ENCODE measurements at regions not wholly inside any gene's neighbourhood (a gene's known extent, or its start where the extent isn't known, plus 50 kb on each side); places are given as distances from the start of the nearest gene placed in this dataset.
"Not testable (repeated sequence)": the region's sequence is repeated elsewhere in the genome, so short reads cannot be mapped to it uniquely, and the experiment has no call there.

GRCh38 chr5:154702477-154702876 lies 52.7 kb upstream of the LARP1 start:
- H3K4me1 ChIP-seq (ENCODE audit: insufficient read depth, low read length): peaks cover 17% of the 10 kb centered on the region
- no peaks in the 10 kb centered on the region for H3K36me3 ChIP-seq (ENCODE audit: insufficient read depth, low read length)
- H3K9me3 ChIP-seq (ENCODE audit: control insufficient read depth, insufficient read depth, low read length): no peaks in the 10 kb centered on the region
- no peak overlapping the region for H3K9ac ChIP-seq (ENCODE audit: low read depth, low read length)

GRCh38 chr5:154701725-154702124 lies 53.5 kb upstream of the LARP1 start:
- not testable (repeated sequence) for H3K9me3 ChIP-seq (ENCODE audit: control insufficient read depth, insufficient read depth, low read length); H3K36me3 ChIP-seq (ENCODE audit: insufficient read depth, low read length); H3K9ac ChIP-seq (ENCODE audit: low read depth, low read length)
- peaks cover 23% of the 10 kb centered on the region for H3K4me1 ChIP-seq (ENCODE audit: insufficient read depth, low read length)

- Histone ChIP-seq H3K4me1 (ENCODE audit: insufficient read depth, low read length) (peaks cover 28% of the 10 kb centered on the region), H3K9me3 (ENCODE audit: control insufficient read depth, insufficient read depth, low read length) (no peaks in the 10 kb centered on the region), H3K9ac (ENCODE audit: low read depth, low read length) (no peak overlapping the region), H3K36me3 (ENCODE audit: insufficient read depth, low read length) (no peaks in the 10 kb centered on the region)
These were observed 54.0 kb upstream of the LARP1 start for GRCh38 chr5:154701181-154701580.

DNA sequence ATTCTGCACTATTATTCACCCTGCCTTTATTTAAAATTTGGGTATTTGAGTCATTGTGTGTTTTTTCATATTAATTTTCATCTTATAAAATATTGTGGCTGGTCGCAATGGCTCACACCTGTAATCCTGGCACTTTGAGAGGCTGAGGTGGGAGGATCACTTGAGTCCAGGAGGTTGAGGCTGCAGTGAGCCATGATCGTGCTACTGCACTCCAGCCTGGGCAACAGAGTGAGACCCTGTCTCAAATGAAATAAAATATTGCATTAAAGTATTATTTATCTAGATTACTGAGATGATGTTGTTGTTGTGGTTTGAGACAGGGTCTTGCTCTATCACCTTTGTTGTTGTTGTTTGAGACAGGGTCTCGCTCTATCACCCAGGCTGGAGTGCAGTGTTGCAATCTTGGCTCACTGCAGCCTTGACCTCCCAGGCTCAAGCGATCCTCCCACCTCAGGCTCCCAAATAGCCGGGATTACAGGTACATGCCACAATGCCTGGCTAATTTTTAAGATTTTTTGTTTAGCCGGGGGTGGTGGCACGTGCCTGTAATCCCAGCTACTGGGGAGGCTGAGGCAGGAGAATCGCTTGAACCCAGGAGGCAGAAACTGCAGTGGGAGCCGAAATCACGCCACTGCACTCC lies 54.8 kb upstream of the LARP1 start:
- not testable (repeated sequence) for H3K9me3 ChIP-seq (ENCODE audit: control insufficient read depth, insufficient read depth, low read length); H3K9ac ChIP-seq (ENCODE audit: low read depth, low read length); H3K36me3 ChIP-seq (ENCODE audit: insufficient read depth, low read length)
- H3K4me1 ChIP-seq (ENCODE audit: insufficient read depth, low read length): peaks cover 32% of the 10 kb centered on the region

- Histone ChIP-seq H3K9me3 (ENCODE audit: control insufficient read depth, insufficient read depth, low read length) (no peaks in the 10 kb centered on the region; the same call in 1 of the 2 replicates), H3K9ac (ENCODE audit: low read depth, low read length) (no peak overlapping the region)
These were observed 56.4 kb upstream of the LARP1 start for GRCh38 chr5:154698763-154699162.

DNA sequence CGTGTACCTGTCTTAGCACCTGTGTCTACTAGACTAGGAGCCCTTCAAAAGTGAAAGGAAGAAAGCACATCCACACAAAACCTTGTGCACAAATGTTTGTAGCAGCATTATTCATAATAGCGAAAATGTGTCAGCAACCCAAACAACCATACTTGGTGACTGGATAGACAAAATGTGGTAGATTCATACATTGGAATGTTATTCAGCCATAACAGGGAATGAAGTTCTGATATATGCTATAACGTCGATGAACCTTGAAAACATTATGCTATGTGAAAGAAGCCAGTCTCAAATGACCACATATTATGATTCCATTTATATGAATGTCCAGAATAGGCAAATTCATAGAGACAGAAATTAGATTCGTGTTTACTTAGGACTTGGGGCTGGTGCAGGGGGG lies 57.8 kb upstream of the LARP1 start:
- no peak overlapping the region for H3K9ac ChIP-seq (ENCODE audit: low read depth, low read length)
- no peaks in the 10 kb centered on the region for H3K36me3 ChIP-seq (ENCODE audit: insufficient read depth, low read length)
- H3K9me3 ChIP-seq (ENCODE audit: control insufficient read depth, insufficient read depth, low read length): no peaks in the 10 kb centered on the region; the same call in 1 of the 2 replicates
- peaks cover 40% of the 10 kb centered on the region for H3K4me1 ChIP-seq (ENCODE audit: insufficient read depth, low read length)

More at GRCh38 chr5:154698763-154699162, 56.4 kb upstream of the LARP1 start:
- H3K36me3 ChIP-seq (ENCODE audit: insufficient read depth, low read length): no peaks in the 10 kb centered on the region
- H3K4me1 ChIP-seq (ENCODE audit: insufficient read depth, low read length): peaks cover 32% of the 10 kb centered on the region

DNA sequence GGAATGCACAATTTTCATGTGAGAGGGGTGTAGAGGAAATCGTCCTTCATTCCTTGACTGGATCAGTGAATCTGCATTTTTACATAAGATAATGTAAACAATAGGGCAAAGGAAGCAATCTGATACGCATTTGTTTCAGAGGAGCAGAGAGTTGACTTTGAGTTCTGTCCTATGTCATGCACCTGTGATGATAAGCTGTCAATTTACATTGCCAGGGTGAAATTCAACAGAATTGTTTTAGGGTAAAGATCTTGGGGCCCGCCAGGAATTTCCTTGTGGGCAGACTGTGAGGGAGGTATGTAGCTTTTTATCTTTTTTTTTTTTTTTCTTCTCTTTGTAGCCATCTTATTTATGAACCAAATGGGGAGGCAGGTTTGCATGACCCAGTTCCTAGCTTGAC lies 58.3 kb upstream of the LARP1 start:
- Histone ChIP-seq H3K4me1 (ENCODE audit: insufficient read depth, low read length) (peaks cover 40% of the 10 kb centered on the region), H3K9ac (ENCODE audit: low read depth, low read length) (no peak overlapping the region), H3K9me3 (ENCODE audit: control insufficient read depth, insufficient read depth, low read length) (no peaks in the 10 kb centered on the region; the same call in 1 of the 2 replicates), H3K36me3 (ENCODE audit: insufficient read depth, low read length) (no peaks in the 10 kb centered on the region)

DNA sequence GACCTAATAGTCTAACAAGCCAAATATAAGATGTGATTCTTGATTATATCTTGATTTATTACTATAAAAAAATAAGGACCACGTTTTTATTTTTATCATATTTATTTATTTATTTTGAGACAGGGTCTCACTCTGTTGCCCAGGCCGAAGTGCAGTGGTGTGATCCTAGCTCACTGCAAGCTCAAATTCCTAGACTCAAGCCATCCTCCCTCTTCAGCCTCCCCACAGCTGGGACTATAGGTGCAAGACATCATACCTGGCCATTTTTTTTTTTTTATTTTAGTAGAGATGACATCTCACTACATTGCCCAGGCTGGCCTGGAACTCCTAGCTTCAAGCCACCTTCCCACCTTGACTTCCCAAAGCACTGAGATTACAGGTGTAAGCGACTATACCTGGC lies 61.0 kb upstream of the LARP1 start:
- no peaks in the 10 kb centered on the region; the same call in 1 of the 2 replicates for H3K9me3 ChIP-seq (ENCODE audit: control insufficient read depth, insufficient read depth, low read length)
- peaks cover 32% of the 10 kb centered on the region for H3K4me1 ChIP-seq (ENCODE audit: insufficient read depth, low read length)
- H3K9ac ChIP-seq (ENCODE audit: low read depth, low read length): no peak overlapping the region
- H3K36me3 ChIP-seq (ENCODE audit: insufficient read depth, low read length): no peaks in the 10 kb centered on the region

- Histone ChIP-seq H3K4me1 (ENCODE audit: insufficient read depth, low read length) (peaks cover 10% of the 10 kb centered on the region), H3K36me3 (ENCODE audit: insufficient read depth, low read length) (no peaks in the 10 kb centered on the region)
These were observed 64.7 kb upstream of the LARP1 start for GRCh38 chr5:154690488-154690887.

GRCh38 chr5:154686490-154686889 lies 68.7 kb upstream of the LARP1 start:
- Histone ChIP-seq H3K4me1 (ENCODE audit: insufficient read depth, low read length) (no peaks in the 10 kb centered on the region; the same call in 1 of the 2 replicates), H3K36me3 (ENCODE audit: insufficient read depth, low read length) (no peaks in the 10 kb centered on the region), H3K9me3 (ENCODE audit: control insufficient read depth, insufficient read depth, low read length) (peaks cover 12% of the 10 kb centered on the region), H3K9ac (ENCODE audit: low read depth, low read length) (no peak overlapping the region)

More at GRCh38 chr5:154690488-154690887, 64.7 kb upstream of the LARP1 start:
- no peak overlapping the region; the same call in 1 of the 2 replicates for H3K9ac ChIP-seq (ENCODE audit: low read depth, low read length)
- H3K9me3 ChIP-seq (ENCODE audit: control insufficient read depth, insufficient read depth, low read length): peaks cover 12% of the 10 kb centered on the region

DNA sequence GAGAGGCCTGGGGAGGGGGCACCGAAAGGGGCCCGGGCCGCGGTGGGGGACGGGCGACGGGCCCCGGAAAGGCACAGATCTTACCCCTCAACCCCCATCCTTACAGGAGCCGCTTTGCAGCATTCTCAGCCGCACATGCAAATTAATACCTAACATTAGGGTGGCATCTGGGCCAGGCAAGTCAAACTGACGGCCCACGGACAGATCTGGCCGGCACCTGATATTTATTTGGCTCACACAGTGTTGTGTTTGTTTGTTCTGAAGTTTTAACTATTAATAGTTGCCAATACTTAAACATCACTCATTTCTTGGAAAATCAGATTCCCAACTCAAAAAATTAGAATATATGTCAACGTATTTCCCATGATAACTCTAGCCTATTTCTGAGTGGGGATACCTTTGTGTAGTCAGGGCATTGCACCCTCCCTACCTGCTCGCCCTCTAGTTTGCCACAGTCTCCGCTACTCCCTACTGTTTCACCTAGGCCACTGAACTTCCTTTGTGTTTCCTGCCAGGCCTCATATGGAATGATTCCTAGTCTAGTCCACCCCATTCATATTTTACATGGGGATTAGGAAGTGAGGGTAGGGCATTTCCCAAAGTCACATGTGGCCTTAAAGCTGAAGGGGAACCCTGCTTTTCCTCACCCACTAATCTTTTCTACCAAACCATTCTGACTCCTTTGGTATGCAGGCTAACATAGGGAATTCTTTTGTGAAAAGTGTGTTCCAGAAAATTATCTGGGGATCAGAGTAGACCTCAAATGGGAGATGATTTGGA lies 71.9 kb upstream of the LARP1 start:
- no peaks in the 10 kb centered on the region for H3K36me3 ChIP-seq (ENCODE audit: insufficient read depth, low read length)
- H3K9me3 ChIP-seq (ENCODE audit: control insufficient read depth, insufficient read depth, low read length): peaks cover 12% of the 10 kb centered on the region
- H3K4me1 ChIP-seq (ENCODE audit: insufficient read depth, low read length): no peaks in the 10 kb centered on the region; the same call in 1 of the 2 replicates
- peak overlapping the region; percentile 68 for H3K9ac ChIP-seq (ENCODE audit: low read depth, low read length)

DNA sequence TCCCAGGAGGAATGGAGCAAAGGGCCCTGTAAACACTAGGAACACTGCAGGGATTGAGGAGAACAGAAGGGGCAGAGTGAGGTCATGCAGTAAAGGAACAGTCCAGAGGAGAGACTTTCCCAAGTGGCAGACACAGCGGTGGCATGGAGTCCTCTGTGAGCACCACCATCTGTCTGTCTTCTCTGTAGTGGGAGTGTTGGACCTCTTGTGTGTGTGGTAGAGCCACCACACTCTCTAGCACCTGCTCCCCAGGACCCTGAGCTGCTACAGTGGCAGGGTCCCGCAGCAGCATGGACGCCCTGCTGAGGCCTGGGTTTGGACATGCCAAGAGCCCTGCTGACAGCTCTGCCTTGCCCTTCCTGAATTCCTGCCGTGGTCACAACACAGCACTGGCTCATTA lies 75.7 kb upstream of the LARP1 start:
- Histone ChIP-seq H3K9ac (ENCODE audit: low read depth, low read length) (no peak overlapping the region), H3K36me3 (ENCODE audit: insufficient read depth, low read length) (no peaks in the 10 kb centered on the region), H3K4me1 (ENCODE audit: insufficient read depth, low read length) (peaks cover 3% of the 10 kb centered on the region; the same call in 1 of the 2 replicates), H3K9me3 (ENCODE audit: control insufficient read depth, insufficient read depth, low read length) (no peaks in the 10 kb centered on the region; the same call in 1 of the 2 replicates)

- Histone ChIP-seq H3K9ac (ENCODE audit: low read depth, low read length) (no peak overlapping the region), H3K36me3 (ENCODE audit: insufficient read depth, low read length) (no peaks in the 10 kb centered on the region)
These were observed 77.3 kb upstream of the LARP1 start for GRCh38 chr5:154677921-154678320.

DNA sequence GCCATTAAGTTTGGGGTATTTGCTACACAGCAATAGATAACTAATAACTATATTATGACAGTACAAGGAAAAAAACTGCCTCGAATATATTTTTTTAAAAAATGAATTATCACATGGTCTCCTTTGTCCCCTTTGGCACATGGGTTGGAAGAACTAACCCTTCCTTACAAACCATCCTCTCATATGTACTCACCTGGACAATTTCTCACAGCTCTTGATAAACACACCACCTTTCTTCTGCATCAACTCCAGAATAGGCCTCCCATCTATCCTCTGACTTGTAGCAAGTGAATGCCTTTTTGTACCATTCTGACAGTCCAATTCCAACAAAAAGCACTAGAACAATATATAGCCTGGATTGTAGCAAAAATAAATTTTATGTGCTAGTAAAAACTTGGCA lies 78.7 kb upstream of the LARP1 start:
- H3K9me3 ChIP-seq (ENCODE audit: control insufficient read depth, insufficient read depth, low read length): peaks cover 9% of the 10 kb centered on the region; the same call in 1 of the 2 replicates
- no peak overlapping the region for H3K9ac ChIP-seq (ENCODE audit: low read depth, low read length)
- no peaks in the 10 kb centered on the region for H3K36me3 ChIP-seq (ENCODE audit: insufficient read depth, low read length)
- 0 out of 2 replicates have a peak, but pooled peaks cover 3% of the 10 kb centered on the region for H3K4me1 ChIP-seq (ENCODE audit: insufficient read depth, low read length)

More at GRCh38 chr5:154677921-154678320, 77.3 kb upstream of the LARP1 start:
- Histone ChIP-seq H3K9me3 (ENCODE audit: control insufficient read depth, insufficient read depth, low read length) (peaks cover 9% of the 10 kb centered on the region; the same call in 1 of the 2 replicates), H3K4me1 (ENCODE audit: insufficient read depth, low read length) (0 out of 2 replicates have a peak, but pooled peaks cover 3% of the 10 kb centered on the region)

DNA sequence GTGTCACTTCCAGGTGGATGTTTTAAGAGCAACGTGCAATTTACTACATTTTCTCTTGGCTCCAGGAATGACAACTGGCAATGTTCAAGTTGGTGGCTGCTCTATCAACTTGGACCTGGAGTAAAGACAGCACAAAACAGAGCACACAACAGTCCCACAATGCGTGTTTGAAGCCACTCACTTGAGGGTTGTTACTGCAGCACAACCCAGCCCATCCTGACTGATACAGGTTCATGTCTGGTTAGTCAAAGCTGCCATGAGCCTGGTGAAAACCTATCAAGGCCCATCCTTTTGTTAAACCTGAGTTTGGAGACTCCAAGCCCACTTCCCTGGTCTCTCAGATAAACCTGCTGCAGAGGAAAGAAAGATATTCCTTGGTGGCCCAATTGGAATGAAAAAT lies 81.1 kb upstream of the LARP1 start:
- Histone ChIP-seq H3K9ac (ENCODE audit: low read depth, low read length) (no peak overlapping the region), H3K36me3 (ENCODE audit: insufficient read depth, low read length) (no peaks in the 10 kb centered on the region), H3K4me1 (ENCODE audit: insufficient read depth, low read length) (0 out of 2 replicates have a peak, but pooled peaks cover 3% of the 10 kb centered on the region), H3K9me3 (ENCODE audit: control insufficient read depth, insufficient read depth, low read length) (peaks cover 9% of the 10 kb centered on the region; the same call in 1 of the 2 replicates)

Measured in ES-I3 (cell line).